ENCODE measurements at regions not wholly inside any gene's neighbourhood (a gene's known extent, or its start where the extent isn't known, plus 50 kb on each side); places are given as distances from the start of the nearest gene placed in this dataset.
"Not testable (repeated sequence)": the region's sequence is repeated elsewhere in the genome, so short reads cannot be mapped to it uniquely, and the experiment has no call there.

DNA sequence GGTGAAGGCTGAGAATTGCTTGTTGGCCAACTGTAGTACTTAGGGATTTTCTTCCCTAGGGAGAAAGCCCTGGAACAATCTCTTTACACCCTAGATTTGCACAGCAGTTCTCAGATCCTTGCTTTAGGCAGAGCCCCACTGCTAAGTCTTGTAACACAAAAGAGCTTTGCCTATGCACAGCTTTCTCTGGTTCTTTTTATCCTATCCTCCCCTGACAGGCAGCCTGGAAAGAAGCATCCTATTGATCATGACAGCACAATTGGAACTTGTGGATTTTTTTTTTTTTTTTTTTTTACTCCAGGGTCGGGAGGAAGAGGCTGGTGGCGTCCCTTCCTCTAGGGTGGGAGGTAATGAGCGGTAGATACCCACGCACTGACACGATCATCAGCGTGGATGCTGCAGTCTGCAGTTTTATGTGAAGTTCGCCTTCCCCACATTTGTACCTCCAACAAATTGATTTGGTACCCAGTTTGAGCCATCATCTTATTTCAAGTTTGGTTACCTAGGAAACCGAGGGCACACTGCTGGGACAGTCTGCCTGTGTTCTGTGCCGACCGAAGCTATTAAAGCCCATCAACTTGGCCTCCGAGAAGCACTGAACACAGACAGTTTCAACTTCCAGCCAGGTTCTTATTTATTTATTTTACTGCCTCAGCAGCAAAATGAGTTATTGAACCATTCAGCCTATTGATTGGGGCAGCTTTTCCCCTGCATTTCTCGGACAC, 110.1 kb downstream of the NRN1 start:
- DNase-seq (ENCODE audit: low read depth): no peak

DNA sequence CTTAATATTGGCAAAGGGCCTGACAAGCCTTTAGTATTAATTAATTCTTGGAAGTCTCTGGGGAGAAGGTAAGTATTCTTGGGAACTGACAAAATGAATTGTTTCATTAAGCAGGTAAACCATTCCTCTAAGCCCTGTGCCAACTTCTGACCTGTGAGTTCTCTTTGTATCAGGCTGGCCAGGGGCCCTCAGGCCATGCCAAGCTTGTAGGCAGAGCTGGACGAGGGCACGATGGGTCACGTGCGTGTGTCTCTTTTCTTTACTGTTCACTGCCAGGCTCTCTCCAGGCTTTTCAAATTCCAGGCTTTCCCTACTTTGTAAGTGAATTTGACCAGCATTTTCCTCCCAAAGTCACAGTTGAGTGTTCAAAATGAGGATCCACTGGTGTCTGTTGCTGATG, 112.4 kb downstream of the NRN1 start:
- DNase-seq (ENCODE audit: low read depth): no peak

DNA sequence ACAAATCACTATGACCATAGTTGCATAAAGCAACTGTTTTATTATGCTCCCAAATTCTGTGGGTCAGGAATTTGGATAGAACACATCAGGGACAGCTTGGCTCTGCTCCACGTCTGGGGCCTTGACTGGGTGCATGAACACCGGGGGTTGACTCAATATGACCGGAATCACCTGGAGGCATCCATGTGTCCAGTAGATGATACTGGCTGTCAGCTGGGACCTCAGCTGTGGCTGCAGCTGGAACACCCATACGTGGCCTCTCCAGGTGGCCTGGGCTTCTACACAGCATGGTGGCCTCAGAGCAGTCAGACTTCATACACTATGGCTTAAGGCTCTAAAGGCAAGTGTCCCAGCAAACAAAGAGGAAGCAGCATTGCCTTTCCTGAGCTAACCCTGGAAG, 113.4 kb downstream of the NRN1 start:
- DNase-seq (ENCODE audit: low read depth): no peak

DNA sequence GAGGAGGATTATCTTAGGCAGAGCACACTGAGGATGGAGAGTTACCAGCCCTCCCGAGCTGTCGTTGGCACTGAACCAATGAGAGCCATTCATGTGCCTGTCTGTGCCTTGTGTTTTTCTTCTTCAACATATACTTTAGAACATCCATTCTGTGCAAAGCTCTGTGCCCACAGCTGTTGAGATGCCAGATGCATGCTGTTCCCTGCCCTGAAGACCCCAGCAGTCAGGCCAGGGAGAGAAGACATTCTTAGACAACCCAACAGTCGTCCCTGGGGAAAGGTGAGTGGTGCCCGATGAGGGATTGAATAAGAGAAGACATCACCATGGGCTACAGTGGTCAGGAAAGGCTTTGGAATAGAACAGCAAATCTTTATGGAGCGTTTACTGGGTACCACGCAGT, 114.1 kb downstream of the NRN1 start:
- DNase-seq (ENCODE audit: low read depth): no peak

DNA sequence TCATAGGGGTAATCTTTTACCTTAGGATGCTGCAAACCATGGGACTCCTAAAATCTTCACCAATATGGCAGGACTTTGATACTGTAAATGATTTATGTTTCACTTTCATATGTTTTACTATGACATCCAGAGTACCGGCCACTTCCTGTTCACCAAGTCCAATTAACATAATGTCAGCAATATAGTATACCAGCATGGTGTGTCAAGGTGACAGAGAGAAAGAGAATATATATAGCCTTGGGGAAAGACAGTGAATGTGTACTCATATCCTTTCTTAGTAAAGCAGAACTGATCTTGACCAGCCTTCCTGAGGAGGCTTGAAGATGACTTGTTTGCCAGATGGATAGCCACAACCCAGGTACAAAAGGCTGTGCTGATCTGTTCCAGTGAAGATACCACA, 127.9 kb downstream of the NRN1 start:
- DNase-seq (ENCODE audit: low read depth): no peak

DNA sequence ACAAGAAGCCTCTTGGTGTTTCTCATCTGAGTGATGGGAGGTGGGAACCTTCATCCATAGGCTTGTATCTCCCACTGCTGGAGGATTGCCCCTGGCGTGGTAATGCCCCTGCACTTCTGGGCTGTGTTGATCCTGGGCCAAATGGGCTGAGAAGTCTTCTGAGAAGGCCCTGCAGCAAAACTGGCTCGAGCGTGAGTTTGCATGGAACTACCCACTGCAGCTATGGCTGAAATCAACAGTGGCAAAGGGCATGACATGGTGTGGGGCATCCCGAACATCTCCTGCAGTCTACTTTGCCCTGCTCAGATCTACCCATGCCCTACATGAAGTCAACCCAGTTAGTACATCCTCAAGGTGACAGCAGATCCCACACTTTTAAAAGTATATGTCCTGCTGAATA, 130.6 kb downstream of the NRN1 start:
- DNase-seq (ENCODE audit: low read depth): no peak

DNA sequence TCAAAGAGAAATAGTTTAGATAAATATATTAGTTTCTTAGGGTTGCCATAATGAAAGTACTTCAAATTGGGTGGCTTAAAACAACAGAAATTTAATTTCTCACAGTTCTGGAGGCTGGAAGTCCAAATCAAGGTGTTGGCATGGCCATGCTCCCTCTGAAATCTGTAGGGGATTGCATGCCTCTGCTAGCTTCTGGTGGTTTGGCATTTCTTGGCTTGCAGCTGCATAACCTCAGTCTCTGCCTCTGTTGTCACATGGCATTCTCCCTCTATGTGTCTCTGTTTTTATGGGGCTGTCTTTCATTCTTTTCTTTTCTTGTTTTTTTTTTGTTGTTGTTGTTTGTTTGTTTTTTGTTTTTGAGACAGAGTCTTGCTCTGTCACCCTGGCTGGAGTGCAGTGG, 132.7 kb downstream of the NRN1 start:
- DNase-seq (ENCODE audit: low read depth): not testable (repeated sequence)

DNA sequence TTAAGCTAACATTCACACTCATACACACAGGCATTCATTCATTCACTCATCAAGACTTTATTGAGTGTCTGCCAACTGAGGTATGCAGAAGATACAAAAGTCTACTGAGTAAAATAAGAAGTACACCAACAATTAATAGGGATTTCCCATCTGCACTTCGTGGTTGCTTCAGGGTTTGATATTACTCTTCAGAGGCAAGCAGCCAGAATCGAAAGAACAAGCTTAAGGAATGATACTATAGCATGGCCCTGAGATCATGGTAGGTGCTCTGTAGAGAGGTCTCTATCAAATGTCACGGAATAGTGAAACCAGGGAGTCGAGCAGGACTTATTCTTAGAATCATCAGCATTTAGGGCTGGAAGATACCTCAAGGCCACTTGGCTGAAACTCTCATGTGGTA, 135.4 kb downstream of the NRN1 start:
- no peak for DNase-seq (ENCODE audit: low read depth)

DNA sequence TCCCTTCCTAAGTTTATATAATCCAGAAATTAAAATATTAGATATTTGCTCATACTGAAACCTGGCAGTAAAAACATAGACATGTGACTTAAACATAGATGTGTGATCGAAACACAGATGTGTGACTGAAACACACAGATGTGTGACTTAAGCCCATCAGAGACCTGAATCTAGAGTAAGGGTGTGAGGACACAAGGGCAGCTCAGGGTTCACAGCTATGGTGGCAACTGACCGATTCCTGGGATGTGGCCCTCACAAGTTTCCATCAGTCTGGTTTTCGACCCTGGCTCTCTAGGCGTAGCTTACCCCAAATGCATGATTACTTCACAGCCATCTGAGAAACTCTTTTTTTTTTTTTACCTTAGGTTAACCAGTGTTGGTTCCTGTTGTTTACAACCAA, 137.0 kb downstream of the NRN1 start:
- DNase-seq (ENCODE audit: low read depth): no peak

DNA sequence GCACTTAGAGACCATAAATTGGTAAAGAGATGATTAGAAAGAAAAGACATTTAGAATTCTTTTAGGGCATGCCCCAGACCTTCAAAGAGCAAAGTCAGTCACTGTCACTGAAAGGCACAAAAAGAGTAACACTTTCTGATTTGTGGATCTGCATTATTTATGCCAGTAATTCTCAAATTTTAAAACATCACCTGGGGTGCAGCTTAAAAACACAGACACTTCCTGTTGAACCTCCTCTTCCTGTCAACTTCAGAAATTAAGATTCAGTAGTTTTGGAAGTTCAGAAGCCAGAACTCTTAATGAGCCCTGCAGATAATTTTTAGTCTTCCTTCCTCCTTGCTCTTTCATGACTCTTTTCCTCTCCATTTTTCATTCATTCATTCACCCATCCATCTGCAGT, 137.5 kb downstream of the NRN1 start:
- no peak for DNase-seq (ENCODE audit: low read depth)

DNA sequence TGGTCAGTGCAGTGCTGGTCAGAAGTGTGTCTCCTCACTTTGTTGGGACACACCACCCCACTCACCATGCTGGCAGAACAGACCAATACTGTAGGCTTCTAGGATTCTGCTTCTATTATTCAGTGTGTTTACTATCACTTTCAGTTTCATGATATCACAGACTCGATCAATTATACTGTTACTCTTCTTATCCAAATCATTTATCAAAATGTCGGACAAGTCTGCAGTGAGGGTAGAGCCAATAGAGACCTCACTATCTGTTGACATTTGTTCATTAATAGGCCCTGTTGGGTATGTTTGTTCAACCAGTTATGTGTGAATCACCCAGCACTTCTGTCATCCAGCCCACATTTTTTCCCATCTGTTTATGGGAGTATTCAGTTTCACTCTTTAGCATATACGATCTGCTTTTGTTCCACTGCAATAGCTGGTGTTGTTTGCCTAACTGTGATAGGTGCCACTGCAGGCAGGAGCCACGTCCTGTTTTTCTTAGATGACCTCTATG, 140.1 kb downstream of the NRN1 start:
- DNase-seq (ENCODE audit: low read depth): no peak

DNA sequence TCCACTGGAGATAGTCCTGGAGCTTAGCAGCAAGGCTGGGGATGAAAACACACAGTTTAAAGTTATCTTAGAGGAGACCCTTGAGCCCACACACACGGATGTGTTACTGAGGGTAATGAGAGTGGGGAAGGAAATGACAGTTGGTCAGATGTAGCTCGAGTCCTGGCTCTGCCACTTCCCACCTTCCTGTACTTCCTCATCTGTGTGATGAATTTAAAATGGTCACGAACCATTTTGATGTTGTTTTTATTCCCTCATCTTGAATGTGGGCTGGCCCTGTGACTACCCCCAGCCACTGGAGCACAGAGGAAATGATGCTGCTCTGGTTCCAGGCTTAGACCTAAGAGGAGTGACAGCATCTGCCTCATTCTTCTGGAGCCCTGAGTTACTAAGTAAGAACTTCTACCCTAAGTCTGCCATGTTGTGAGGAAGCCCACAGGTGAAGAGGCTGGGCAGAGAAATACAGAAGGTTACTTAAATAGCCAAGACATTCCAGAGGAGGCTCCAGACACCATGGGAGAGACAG, 141.2 kb downstream of the NRN1 start:
- no peak for DNase-seq (ENCODE audit: low read depth)

DNA sequence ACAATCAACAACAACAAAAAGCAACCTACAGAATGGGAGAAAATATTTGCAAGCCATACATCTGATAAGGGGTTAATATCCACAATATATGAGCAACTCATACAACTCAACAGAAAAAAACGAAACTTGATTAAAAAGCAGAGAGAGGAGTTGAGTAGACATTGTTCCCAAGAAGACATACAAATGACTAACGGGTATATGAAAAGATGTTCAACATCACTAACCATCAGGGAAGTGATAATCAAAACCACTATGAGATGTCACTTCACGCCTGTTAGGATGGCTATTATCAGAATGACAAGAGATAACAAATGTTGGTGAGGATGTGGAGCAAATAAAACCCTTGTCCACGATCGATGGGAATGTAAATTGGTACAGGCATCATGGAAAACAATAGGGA, 145.9 kb downstream of the NRN1 start:
- DNase-seq (ENCODE audit: low read depth): no peak

DNA sequence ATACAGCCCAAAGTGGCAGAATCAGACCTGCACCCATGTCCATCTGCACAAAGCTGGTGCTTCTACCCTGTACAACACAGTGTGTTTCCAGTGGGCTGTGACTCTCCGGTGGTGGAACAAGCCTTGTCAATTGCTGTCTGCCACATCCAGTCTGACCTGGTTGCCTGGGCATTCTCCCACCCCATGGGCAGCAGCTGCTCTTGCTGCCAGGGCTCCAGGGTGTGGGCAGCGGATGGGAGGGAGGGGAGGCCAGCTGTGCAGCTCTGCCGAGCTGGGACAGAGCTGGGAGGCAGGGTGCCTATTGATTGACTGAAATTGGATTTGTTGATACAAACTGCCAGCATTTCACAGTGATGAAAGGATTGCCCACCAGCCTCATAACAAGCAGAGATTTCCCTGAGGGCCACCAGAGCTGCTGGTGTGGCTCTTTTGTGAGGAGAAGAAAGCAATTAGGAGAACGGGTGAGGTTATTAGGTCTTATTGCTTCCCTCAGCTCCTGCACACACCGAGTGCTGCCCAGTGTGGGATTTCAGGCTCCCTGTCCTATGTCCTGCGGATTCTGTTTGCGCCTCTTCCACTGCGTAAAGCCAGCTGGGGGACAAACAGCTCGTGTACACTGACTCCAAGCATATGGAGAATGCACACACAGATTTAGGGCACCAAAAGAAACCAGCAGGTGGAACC, 150.8 kb downstream of the NRN1 start:
- no peak for DNase-seq (ENCODE audit: low read depth)

DNA sequence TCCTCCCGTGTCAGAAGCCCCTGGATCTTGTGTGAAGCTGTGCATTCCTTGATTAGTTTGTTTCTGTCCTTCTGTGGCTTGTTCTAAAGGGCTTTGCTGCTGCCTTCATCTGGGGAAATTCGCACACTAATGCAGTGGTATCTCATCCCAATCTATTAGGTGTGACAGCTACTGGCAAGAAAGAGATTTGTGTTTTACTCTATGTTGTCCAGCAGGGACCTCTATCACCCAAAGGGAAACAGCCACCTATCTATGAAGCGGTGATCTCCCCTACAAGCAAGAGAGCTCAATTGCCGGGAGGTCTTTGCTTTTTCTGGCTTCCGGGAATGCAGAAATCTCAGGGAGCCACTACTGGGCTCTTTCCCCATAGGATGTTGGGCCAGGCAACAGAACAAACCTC, 151.8 kb downstream of the NRN1 start:
- no peak for DNase-seq (ENCODE audit: low read depth)

DNA sequence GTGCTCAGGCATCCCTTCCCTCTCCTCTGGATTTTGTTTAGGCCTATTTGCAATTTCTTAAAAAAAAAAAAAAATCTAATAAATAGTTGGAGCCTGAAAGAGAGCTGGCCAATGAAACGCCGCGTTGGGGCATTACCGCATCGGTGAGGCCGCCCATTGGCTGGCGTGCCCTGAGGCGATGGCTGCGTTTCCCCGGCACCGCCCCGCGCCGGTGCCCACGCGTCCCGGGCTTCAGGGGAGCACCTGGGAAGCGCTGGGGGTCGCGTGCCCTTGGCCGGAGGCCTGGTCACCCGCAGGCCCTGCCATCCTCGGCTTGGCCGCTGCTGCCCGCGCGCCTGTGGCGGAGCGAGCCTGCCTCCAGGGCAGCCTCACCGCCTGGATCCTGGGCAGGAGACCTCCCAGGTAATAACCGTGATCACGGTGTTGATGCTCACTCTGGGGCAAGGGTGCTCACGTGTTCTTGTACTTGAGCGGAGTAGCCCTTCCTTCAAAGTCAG, 155.4 kb downstream of the NRN1 start:
- peak; percentile 42 for DNase-seq (ENCODE audit: low read depth)

DNA sequence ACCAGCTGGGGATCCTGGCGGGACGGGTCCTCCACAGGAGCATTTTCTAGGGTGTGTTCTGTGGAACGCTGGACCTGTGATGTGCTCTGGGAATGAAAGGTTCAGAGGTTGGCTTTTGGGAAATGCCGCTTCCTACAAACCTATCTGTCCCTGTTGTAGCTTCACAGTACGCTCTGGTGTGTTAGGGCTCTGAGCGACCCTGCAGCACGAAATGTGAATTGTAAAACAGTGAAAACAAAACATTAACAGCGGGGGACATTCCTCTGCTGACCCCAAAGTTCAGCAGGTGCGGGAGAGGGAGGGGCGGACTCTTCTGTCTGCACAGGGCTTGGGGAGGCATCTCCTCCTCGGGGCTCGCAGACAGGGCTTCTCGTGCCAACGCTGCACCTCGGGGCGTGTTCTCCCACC, 155.9 kb downstream of the NRN1 start:
- DNase-seq (ENCODE audit: low read depth): no peak

DNA sequence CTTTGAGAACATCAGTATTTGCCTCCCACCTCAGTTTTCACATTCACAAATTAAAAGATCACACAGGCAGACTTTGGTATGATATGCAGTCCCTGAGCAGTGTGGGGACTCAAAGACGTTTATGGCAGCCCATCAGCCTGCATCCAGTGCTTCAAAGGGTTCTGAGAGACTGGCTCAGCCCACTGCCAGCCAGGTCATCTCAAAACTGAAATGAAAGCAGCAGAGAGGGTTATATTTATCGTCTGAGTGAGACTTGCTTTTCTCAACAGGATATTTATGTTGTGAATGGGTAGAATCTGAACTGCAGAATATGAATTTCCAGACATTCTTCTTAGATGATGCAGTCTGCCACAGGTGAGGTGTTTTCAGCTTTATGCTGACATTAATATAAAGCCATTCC, 159.8 kb downstream of the NRN1 start:
- no peak for DNase-seq (ENCODE audit: low read depth)

DNA sequence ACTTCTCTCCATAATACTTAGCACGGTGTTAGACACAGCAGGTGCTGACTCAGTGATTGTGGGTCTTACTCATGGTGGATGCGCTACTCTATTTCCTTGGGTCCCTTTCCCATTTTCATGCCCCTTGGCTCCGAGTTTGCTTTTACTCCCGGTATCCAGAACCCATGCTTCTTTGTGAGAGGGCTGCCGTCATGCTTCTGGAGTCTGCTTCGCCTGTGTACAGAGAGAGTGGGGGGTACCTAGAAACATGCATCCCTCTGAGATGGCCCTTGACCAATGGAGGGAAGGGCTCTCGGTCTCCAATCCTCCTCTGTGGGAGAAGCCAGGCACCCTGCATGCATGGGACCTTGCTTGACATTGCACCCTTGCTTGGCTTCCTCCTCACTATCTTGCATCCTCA, 160.4 kb downstream of the NRN1 start:
- no peak for DNase-seq (ENCODE audit: low read depth)

DNA sequence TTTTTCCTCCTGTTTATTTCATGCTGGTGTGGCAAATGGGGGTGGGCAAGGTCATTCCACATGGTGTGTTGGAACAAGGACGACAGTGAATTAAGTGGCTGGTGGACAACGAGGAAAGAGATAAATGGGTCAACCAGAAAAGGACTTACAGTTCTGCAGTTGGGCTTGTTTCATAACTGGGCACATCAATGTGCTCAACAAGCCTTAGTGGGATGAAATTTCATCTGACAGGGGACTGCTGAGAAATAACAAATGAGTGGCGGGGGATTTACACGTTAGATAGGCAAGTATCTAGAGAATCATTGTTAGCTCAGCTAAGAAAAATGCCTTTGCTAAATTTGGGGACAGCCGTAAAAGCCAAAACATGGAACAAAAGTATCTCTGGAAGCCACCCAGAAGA, 163.6 kb downstream of the NRN1 start:
- DNase-seq (ENCODE audit: low read depth): no peak

DNA sequence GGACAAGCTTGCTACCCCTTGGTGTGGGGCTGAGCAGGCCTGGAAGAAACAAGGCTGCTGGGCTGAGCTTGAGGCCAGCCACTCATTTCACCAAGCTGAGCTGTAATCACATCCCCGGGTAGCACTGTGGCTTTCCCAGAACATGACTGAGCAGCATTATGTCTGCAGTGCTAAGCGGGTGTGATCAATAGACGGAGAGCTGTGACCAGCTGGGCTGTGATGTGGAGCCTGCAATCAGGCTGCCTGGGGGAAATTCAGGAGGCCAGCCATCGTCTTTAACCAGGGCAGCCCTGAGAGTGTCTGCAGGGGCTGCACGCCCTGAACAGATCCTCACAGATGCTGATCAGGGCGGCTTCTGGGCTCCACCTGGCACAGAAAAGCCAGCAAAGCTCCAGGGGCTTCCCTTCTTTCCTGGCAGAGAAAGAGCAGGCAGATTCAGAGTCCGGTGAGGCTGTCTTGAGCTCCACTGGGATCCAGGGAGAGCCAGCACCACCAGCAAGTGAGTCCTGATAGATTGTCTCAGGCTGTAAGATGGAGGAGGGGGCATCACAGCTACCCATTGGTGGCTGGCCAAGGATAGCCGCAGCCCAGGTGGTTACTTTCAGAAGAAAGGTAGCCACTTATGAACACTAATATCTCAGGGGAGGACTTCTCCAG, 165.9 kb downstream of the NRN1 start:
- DNase-seq (ENCODE audit: low read depth): no peak

DNA sequence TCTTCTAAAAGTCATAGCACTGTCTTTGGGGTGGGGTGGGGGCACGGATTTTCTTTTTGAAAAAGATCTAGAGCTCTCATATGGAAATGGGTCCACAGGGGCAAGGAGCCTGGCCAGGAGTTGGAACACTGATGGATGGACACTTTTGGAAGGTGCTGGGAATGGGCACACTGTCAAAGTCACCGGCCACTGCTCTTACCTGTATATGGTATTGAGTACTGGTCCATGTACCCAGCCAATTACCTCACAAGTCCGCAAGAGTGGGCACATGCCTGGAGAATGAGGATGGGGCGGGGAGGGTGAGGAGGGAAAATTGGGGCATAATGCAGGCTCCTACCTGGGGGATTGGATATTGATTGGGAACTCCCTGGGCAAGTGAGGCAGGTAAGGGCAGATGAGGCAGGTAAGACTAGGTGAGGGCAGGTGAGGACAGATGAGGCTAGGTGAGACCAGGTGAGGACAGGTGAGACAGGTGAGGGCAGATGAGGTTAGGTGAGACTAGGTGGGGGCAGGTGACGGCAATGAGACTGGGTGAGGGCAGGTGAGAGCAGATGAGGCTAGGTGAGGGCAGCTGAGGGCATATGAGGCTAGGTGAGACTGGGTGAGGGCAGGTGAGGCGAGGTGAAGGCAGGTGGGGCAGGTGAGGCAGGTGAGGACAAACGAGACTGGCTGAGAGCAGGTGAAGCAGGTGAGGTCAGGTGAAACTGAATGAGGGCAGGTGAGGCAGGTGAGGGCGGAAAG, 167.9 kb downstream of the NRN1 start:
- no peak for DNase-seq (ENCODE audit: low read depth)
